NCI-H2196 (cell line): ENCODE measurements at regions not wholly inside any gene's neighbourhood (a gene's known extent, or its start where the extent isn't known, plus 50 kb on each side); places are given as distances from the start of the nearest gene placed in this dataset.
"Not testable (repeated sequence)": the region's sequence is repeated elsewhere in the genome, so short reads cannot be mapped to it uniquely, and the experiment has no call there.

ENCODE experiments used
- DNase-seq: peaks from one replicate; lab custom pipeline; 2025; ENCODE audit not compliant: unreplicated experiment; lab: John Stamatoyannopoulos, UW

- DNase-seq: no peak
Measured at GRCh38 chrX:106220177-106220576, 52.1 kb downstream of the PWWP3B start.

- DNase-seq: no peak
Measured at GRCh38 chrX:106243376-106243775, 75.3 kb downstream of the PWWP3B start.

GRCh38 chrX:106246511-106246910 is 78.4 kb downstream of the PWWP3B start:
- DNase-seq: no peak

GRCh38 chrX:106247162-106247561 is 79.1 kb downstream of the PWWP3B start:
- DNase-seq: no peak

GRCh38 chrX:106249706-106250379 is 81.7 kb downstream of the PWWP3B start:
- DNase-seq: no peak

- DNase-seq: no peak
Measured at GRCh38 chrX:106263817-106264216, 95.7 kb downstream of the PWWP3B start.

GRCh38 chrX:106273947-106274587 is 106.0 kb downstream of the PWWP3B start:
- DNase-seq: not testable (repeated sequence)

GRCh38 chrX:106275172-106275571 is 107.1 kb downstream of the PWWP3B start:
- not testable (repeated sequence) for DNase-seq

- no peak for DNase-seq
Measured at GRCh38 chrX:106278951-106279350, 110.8 kb downstream of the PWWP3B start.

GRCh38 chrX:106281383-106281782 is 113.3 kb downstream of the PWWP3B start:
- DNase-seq: no peak

- DNase-seq: no peak
Measured at GRCh38 chrX:106283841-106284240, 115.7 kb downstream of the PWWP3B start.

GRCh38 chrX:106284431-106285025 is 116.4 kb downstream of the PWWP3B start:
- no peak for DNase-seq

GRCh38 chrX:106286053-106286650 is 118.0 kb downstream of the PWWP3B start:
- DNase-seq: no peak

GRCh38 chrX:106290778-106291177 is 122.7 kb downstream of the PWWP3B start:
- DNase-seq: not testable (repeated sequence)

- not testable (repeated sequence) for DNase-seq
Measured at GRCh38 chrX:106291779-106292390, 123.8 kb downstream of the PWWP3B start.

GRCh38 chrX:106300239-106300638 is 132.1 kb downstream of the PWWP3B start:
- no peak for DNase-seq

GRCh38 chrX:106300656-106301055 is 132.6 kb downstream of the PWWP3B start:
- DNase-seq: no peak

GRCh38 chrX:106302304-106302703 is 134.2 kb downstream of the PWWP3B start:
- no peak for DNase-seq

- DNase-seq: no peak
Measured at GRCh38 chrX:106306391-106306947, 138.4 kb downstream of the PWWP3B start.

GRCh38 chrX:106323357-106323756 is 155.3 kb downstream of the PWWP3B start:
- DNase-seq: no peak

GRCh38 chrX:106331606-106332005 is 163.5 kb downstream of the PWWP3B start:
- no peak for DNase-seq
